Sigmoid colon (tissue), 6 donors: ENCODE measurements at regions not wholly inside any gene's neighbourhood (a gene's known extent, or its start where the extent isn't known, plus 50 kb on each side); places are given as distances from the start of the nearest gene placed in this dataset.

Experiments used
- DNase-seq: peaks from one replicate; pipeline ENCODE4 v3.0.0-alpha.2; 2019
- H3K27ac ChIP-seq, 4 donors: fragments of 200-600 bp; sonication (generic); one replicate each; pipeline ENCODE4 v1.5.1; 2016 to 2019; ENCODE audit warnings: mild to moderate bottlenecking in 1 of 4
- H3K27me3 ChIP-seq, 3 donors: fragments of 200-600 bp; sonication (generic); one replicate each; pipeline ENCODE4 v1.5.1; 2019; ENCODE audit warnings: mild to moderate bottlenecking in 1 of 3
- H3K36me3 ChIP-seq, 4 donors: fragments of 200-600 bp; sonication (generic); one replicate each; pipeline ENCODE4 v1.5.1; 2016 to 2019
- H3K4me1 ChIP-seq, 4 donors: fragments of 200-600 bp; sonication (generic); one replicate each; pipeline ENCODE4 v1.5.1; 2017 to 2019
- H3K4me3 ChIP-seq, 4 donors: fragments of 200-600 bp; sonication (generic); one replicate each; pipeline ENCODE4 v1.5.1; 2017 to 2019; ENCODE audit warnings: mild to moderate bottlenecking in 2 of 4, moderate library complexity in 1 of 4
- H3K9me3 ChIP-seq, 4 donors: fragments of 200-600 bp in 3 of 4; sonication (generic) in 3 of 4; one replicate each; pipeline versions ENCODE4 v1.5.1 to v1.6.1; 2013 to 2019
- CTCF ChIP-seq, 4 experiments: fragments of 450-650 bp in 3 of 4; fragments of 200-600 bp in 1 of 4; IDR thresholded peaks; one replicate each; pipeline ENCODE4 v1.5.1; 2016 to 2019; ENCODE audit warnings: antibody characterized with exemption in 4 of 4, mild to moderate bottlenecking in 3 of 4, moderate library complexity in 2 of 4
- EP300 ChIP-seq, 4 donors: sonication (generic); formaldehyde crosslinking; IDR thresholded peaks; one replicate each; pipeline ENCODE4 v1.6.1; 2017; ENCODE audit warnings: antibody characterized with exemption in 4 of 4
- POLR2A ChIP-seq, 2 donors: fragments of 450-650 bp; IDR thresholded peaks; one replicate each; pipeline ENCODE4 v1.6.1; 2016; ENCODE audit warnings: antibody characterized with exemption in 2 of 2, mild to moderate bottlenecking in 2 of 2, moderate library complexity in 2 of 2
- POLR2AphosphoS5 ChIP-seq, 4 donors: sonication (generic); formaldehyde crosslinking; IDR thresholded peaks; one replicate each; pipeline ENCODE4 v1.6.1; 2017; ENCODE audit warnings: antibody characterized with exemption in 4 of 4
- WGBS, 2 donors: extraction: QIAGEN DNeasy Blood & Tissue Kit; methylation state at CpG; one replicate each; pipeline ENCODE4 v1.1.7; 2013; 5-methylcytosine and 5-hydroxymethylcytosine counted together
- intact Hi-C: fragments of 100-400 bp; cut with DNase I; formaldehyde crosslinking; loops from one replicate; pipeline ENCODE4 v1.15.1; 2023
- donor health status: healthy with polysubstance abuse.
- donor health status: healthy.

DNA sequence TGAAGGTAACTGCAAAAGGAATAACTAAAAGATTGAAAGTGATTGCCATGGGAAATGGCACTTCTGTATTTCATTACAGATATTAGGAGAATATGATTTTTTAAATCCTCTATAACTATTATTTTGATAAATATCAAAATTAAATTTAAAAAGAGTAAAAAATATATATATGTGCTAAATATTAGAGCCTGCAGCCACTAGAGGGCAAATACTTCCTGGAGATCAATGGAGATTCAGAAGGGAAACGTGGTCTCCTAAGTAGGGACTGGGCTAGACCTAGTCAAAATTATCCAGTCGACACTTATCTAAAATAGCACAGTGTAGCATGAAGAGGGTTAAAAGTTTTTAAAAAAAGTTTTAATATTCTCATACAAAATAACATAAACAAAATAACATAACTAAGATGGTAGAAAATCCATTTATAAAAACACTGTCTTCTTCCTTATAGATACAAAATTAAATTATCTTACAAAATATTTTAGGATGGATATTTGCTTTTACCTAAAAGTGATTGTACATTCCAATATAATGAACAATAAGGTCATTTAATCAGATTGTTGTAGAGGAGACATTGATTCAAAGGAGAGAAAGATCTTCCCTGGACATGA, 434.3 kb downstream of the MDFIC start:
- Histone ChIP-seq H3K36me3 (no peaks in the 10 kb centered on the region), H3K4me1 (peaks cover 0 to 12% (median 0%) of the 10 kb centered on the region in 4 donors), H3K27ac (no peak overlapping the region), H3K9me3 (no peaks in the 10 kb centered on the region), H3K4me3 (no peak overlapping the region), H3K27me3 (no peaks in the 10 kb centered on the region)
- intact Hi-C loops: no loop called here
- 48 to 70% methylated on average over 2 of the region's 2 CpGs for WGBS, 2 donors
- DNase-seq: no peak
- TF ChIP-seq POLR2AphosphoS5 (IDR thresholded peaks at IDR 0.05) (no peak), EP300 (IDR thresholded peaks at IDR 0.05) (no peak), CTCF (IDR thresholded peaks at IDR 0.05) (peak in 1 of 4 experiments; percentile 10)

- H3K27ac ChIP-seq: no peak overlapping the region
- H3K4me1 ChIP-seq: peaks cover 0 to 12% (median 0%) of the 10 kb centered on the region in 4 donors
- no peaks in the 10 kb centered on the region for H3K9me3 ChIP-seq
- H3K36me3 ChIP-seq: no peaks in the 10 kb centered on the region
- no peak overlapping the region for H3K4me3 ChIP-seq
- intact Hi-C loops: no loop called here
- TF ChIP-seq CTCF (IDR thresholded peaks at IDR 0.05) (no peak), POLR2AphosphoS5 (IDR thresholded peaks at IDR 0.05) (no peak), POLR2A (IDR thresholded peaks at IDR 0.05) (no peak)
- DNase-seq: no peak
- no peaks in the 10 kb centered on the region for H3K27me3 ChIP-seq
- WGBS, 2 donors: 93 to 96% methylated on average over 1 of the region's 1 CpG
Measured at GRCh38 chr7:115354925-115355324, 433.0 kb downstream of the MDFIC start.

DNA sequence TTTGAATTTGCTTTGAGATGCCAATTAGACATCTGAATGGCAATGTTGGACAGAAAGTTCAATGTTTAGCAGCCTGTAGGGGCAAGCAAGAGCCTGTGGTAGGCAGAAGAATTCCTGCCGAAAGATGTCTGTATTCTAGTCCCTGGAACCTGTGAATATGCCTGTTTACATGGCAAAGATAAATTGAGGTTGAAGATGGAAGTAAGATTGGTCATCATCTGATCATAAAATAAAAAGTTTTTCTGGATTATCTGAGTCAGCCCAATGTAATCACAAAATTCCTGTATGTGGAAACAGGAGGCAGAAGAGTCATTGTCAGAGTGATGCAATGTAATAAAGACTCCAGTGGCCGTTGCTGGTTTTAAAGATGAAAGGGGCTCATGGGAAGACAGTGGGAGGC, 430.5 kb downstream of the MDFIC start:
- peaks cover 0 to 6% (median 0%) of the 10 kb centered on the region in 4 donors for H3K4me1 ChIP-seq
- WGBS, 2 donors: 79 to 83% methylated on average over 2 of the region's 2 CpGs
- H3K27ac ChIP-seq: no peak overlapping the region
- no peak for TF ChIP-seq POLR2A (IDR thresholded peaks at IDR 0.05)
- no peak for TF ChIP-seq CTCF (IDR thresholded peaks at IDR 0.05)
- no peak for TF ChIP-seq POLR2AphosphoS5 (IDR thresholded peaks at IDR 0.05)
- TF ChIP-seq EP300 (IDR thresholded peaks at IDR 0.05): no peak
- H3K4me3 ChIP-seq: no peak overlapping the region
- no peaks in the 10 kb centered on the region for H3K9me3 ChIP-seq
- H3K36me3 ChIP-seq: no peaks in the 10 kb centered on the region
- no peak for DNase-seq
- intact Hi-C loops: no loop called here
- H3K27me3 ChIP-seq: no peaks in the 10 kb centered on the region

- Histone ChIP-seq H3K27ac (no peak overlapping the region), H3K36me3 (no peaks in the 10 kb centered on the region), H3K9me3 (no peaks in the 10 kb centered on the region), H3K4me1 (peaks cover 0 to 15% (median 2%) of the 10 kb centered on the region in 4 donors), H3K27me3 (no peaks in the 10 kb centered on the region), H3K4me3 (no peak overlapping the region)
- WGBS, 2 donors: 86 to 95% methylated on average over 1 of the region's 1 CpG
- DNase-seq: no peak
- TF ChIP-seq EP300 (IDR thresholded peaks at IDR 0.05) (no peak), POLR2AphosphoS5 (IDR thresholded peaks at IDR 0.05) (no peak), POLR2A (IDR thresholded peaks at IDR 0.05) (no peak), CTCF (IDR thresholded peaks at IDR 0.05) (no peak)
- intact Hi-C loops: no loop called here
Measured at GRCh38 chr7:115350764-115351163, 428.9 kb downstream of the MDFIC start.

GRCh38 chr7:115349635-115350034, 427.7 kb downstream of the MDFIC start:
- Histone ChIP-seq H3K9me3 (no peaks in the 10 kb centered on the region), H3K27ac (no peak overlapping the region), H3K27me3 (no peaks in the 10 kb centered on the region), H3K36me3 (no peaks in the 10 kb centered on the region), H3K4me1 (peaks cover 0 to 15% (median 2%) of the 10 kb centered on the region in 4 donors), H3K4me3 (no peak overlapping the region)
- WGBS, 2 donors: 99 to 100% methylated on average over 1 of the region's 1 CpG
- TF ChIP-seq CTCF (IDR thresholded peaks at IDR 0.05) (no peak), POLR2AphosphoS5 (IDR thresholded peaks at IDR 0.05) (no peak), EP300 (IDR thresholded peaks at IDR 0.05) (no peak), POLR2A (IDR thresholded peaks at IDR 0.05) (no peak)
- DNase-seq: no peak
- intact Hi-C loops: no loop called here
